HFFc6 (cell line): ENCODE measurements at regions not wholly inside any gene's neighbourhood (a gene's known extent, or its start where the extent isn't known, plus 50 kb on each side); places are given as distances from the start of the nearest gene placed in this dataset.

Experiments used
- DNase-seq: peaks from one replicate; pipeline ENCODE4 v3.0.0-alpha.2; 2018
- H3K27ac Mint-ChIP-seq: 2 replicates; pipeline ENCODE4 v1.8.0; 2020; ENCODE audit warnings: mild to moderate bottlenecking, mixed read lengths
- H3K27me3 Mint-ChIP-seq: 2 replicates; pipeline ENCODE4 v1.8.0; 2021; ENCODE audit warnings: mild to moderate bottlenecking, moderate library complexity, mixed read lengths; ENCODE audit not compliant: insufficient read depth
- H3K36me3 Mint-ChIP-seq: 2 replicates; pipeline ENCODE4 v1.8.0; 2021; ENCODE audit warnings: low read depth, mixed read lengths
- H3K4me1 Mint-ChIP-seq: 2 replicates; pipeline ENCODE4 v1.8.0; 2020; ENCODE audit warnings: low read depth, mixed read lengths
- H3K4me3 Mint-ChIP-seq: 2 replicates; pipeline ENCODE4 v1.8.0; 2020; ENCODE audit warnings: mild to moderate bottlenecking, moderate library complexity, mixed read lengths
- H3K9me3 Mint-ChIP-seq: 2 replicates; pipeline ENCODE4 v1.8.0; 2020; ENCODE audit warnings: mild to moderate bottlenecking, mixed read lengths
- CTCF ChIP-seq: fragments of 200-600 bp; sonication (generic); IDR thresholded peaks from 2 replicates; pipeline ENCODE4 v1.5.0; 2021; ENCODE audit warnings: antibody characterized with exemption, mild to moderate bottlenecking

GRCh38 chr19:28887920-28888618 lies 324.9 kb downstream of the UQCRFS1 start:
- H3K27ac Mint-ChIP-seq: no peak overlapping the region
- H3K4me3 Mint-ChIP-seq: no peak overlapping the region
- no peak for DNase-seq
- H3K4me1 Mint-ChIP-seq: peaks cover 9% of the 10 kb centered on the region
- peaks cover 19% of the 10 kb centered on the region for H3K27me3 Mint-ChIP-seq
- no peaks in the 10 kb centered on the region for H3K9me3 Mint-ChIP-seq
- H3K36me3 Mint-ChIP-seq: no peaks in the 10 kb centered on the region
- TF ChIP-seq CTCF: no peak

GRCh38 chr19:28886708-28887107 lies 326.2 kb downstream of the UQCRFS1 start:
- no peak for DNase-seq
- Mint-ChIP-seq H3K9me3 (no peaks in the 10 kb centered on the region), H3K27me3 (peaks cover 19% of the 10 kb centered on the region), H3K4me1 (peaks cover 13% of the 10 kb centered on the region), H3K27ac (no peak overlapping the region), H3K4me3 (no peak overlapping the region), H3K36me3 (no peaks in the 10 kb centered on the region)
- no peak for TF ChIP-seq CTCF

- Mint-ChIP-seq H3K36me3 (no peaks in the 10 kb centered on the region), H3K4me1 (peaks cover 13% of the 10 kb centered on the region), H3K4me3 (no peak overlapping the region), H3K27ac (no peak overlapping the region), H3K27me3 (peaks cover 19% of the 10 kb centered on the region), H3K9me3 (no peaks in the 10 kb centered on the region)
- DNase-seq: no peak
- TF ChIP-seq CTCF: no peak
Observed at GRCh38 chr19:28885965-28886364, 327.0 kb downstream of the UQCRFS1 start.

GRCh38 chr19:28884786-28885476 lies 328.0 kb downstream of the UQCRFS1 start:
- no peaks in the 10 kb centered on the region for H3K36me3 Mint-ChIP-seq
- H3K4me1 Mint-ChIP-seq: peaks cover 13% of the 10 kb centered on the region
- no peak overlapping the region for H3K4me3 Mint-ChIP-seq
- no peak overlapping the region for H3K27ac Mint-ChIP-seq
- no peak for DNase-seq
- peaks cover 17% of the 10 kb centered on the region for H3K27me3 Mint-ChIP-seq
- H3K9me3 Mint-ChIP-seq: no peaks in the 10 kb centered on the region
- TF ChIP-seq CTCF: no peak

- peak; percentile 15 for DNase-seq
- Mint-ChIP-seq H3K27ac (no peak overlapping the region), H3K36me3 (no peaks in the 10 kb centered on the region), H3K27me3 (peaks cover 9% of the 10 kb centered on the region), H3K4me1 (peaks cover 13% of the 10 kb centered on the region), H3K9me3 (no peaks in the 10 kb centered on the region), H3K4me3 (no peak overlapping the region)
- no peak for TF ChIP-seq CTCF
Observed at GRCh38 chr19:28883241-28883693, 329.7 kb downstream of the UQCRFS1 start.
